Nephron (organoid): ENCODE measurements at regions not wholly inside any gene's neighbourhood (a gene's known extent, or its start where the extent isn't known, plus 50 kb on each side); places are given as distances from the start of the nearest gene placed in this dataset.

Experiments used
- H3K27ac Mint-ChIP-seq, 3 experiments: 2 replicates each; pipeline ENCODE4 v1.8.0; 2020; ENCODE audit warnings: mixed read lengths in 3 of 3, mild to moderate bottlenecking in 2 of 3, moderate library complexity in 1 of 3
- H3K27me3 Mint-ChIP-seq: 2 replicates; pipeline ENCODE4 v1.8.0; 2021; ENCODE audit warnings: low read depth, mild to moderate bottlenecking, moderate library complexity, mixed read lengths
- H3K36me3 Mint-ChIP-seq: 2 replicates; pipeline ENCODE4 v1.8.0; 2020; ENCODE audit warnings: low read depth, mixed read lengths
- H3K4me1 Mint-ChIP-seq: 2 replicates; pipeline ENCODE4 v1.8.0; 2020; ENCODE audit warnings: mixed read lengths
- H3K4me3 Mint-ChIP-seq, 3 experiments: 2 replicates each; pipeline ENCODE4 v1.8.0; 2020; ENCODE audit warnings: mild to moderate bottlenecking in 3 of 3, mixed read lengths in 3 of 3, moderate library complexity in 2 of 3
- H3K9me3 Mint-ChIP-seq: 2 replicates; pipeline ENCODE4 v1.8.0; 2020; ENCODE audit warnings: mixed read lengths
- TF ChIP-seq, protein P1 (sequence below), 3 experiments: fragments of 200-600 bp; sonication (generic); IDR thresholded peaks; one replicate each; pipeline ENCODE4 v1.5.0; 2021; ENCODE audit warnings: antibody characterized with exemption in 3 of 3; ENCODE audit not compliant: unreplicated experiment in 3 of 3

DNA sequence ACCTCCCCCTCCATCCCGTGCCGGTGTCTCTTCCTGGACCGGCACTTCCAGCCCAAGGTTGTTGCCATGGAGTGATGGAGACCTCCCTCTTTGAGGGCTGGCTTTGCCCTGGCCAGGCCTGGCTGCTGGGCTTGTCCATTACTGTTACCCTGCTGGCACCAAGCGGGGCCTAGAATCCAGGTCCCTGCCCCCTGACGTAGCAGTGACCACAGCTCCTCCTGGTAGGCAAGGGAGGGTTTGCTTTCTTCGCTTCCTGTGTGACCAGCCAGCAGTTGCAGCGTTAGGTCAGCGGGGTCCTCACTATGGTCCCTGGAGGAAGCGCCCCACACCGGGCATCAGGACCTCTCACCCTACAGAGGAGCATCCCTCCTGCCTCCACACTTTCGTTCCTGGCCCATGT, 146.7 kb upstream of the COL5A1 start:
- H3K4me1 Mint-ChIP-seq, result peaks cover 21% of the 10 kb centered on the region
- no peak overlapping the region for H3K4me3 Mint-ChIP-seq
- H3K27ac Mint-ChIP-seq, result no peak overlapping the region
- TF ChIP-seq, protein P1, sequence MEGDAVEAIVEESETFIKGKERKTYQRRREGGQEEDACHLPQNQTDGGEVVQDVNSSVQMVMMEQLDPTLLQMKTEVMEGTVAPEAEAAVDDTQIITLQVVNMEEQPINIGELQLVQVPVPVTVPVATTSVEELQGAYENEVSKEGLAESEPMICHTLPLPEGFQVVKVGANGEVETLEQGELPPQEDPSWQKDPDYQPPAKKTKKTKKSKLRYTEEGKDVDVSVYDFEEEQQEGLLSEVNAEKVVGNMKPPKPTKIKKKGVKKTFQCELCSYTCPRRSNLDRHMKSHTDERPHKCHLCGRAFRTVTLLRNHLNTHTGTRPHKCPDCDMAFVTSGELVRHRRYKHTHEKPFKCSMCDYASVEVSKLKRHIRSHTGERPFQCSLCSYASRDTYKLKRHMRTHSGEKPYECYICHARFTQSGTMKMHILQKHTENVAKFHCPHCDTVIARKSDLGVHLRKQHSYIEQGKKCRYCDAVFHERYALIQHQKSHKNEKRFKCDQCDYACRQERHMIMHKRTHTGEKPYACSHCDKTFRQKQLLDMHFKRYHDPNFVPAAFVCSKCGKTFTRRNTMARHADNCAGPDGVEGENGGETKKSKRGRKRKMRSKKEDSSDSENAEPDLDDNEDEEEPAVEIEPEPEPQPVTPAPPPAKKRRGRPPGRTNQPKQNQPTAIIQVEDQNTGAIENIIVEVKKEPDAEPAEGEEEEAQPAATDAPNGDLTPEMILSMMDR (IDR thresholded peaks at IDR 0.05; ENCODE audit: unreplicated experiment in 3 of 3), result no peak
- no peaks in the 10 kb centered on the region for H3K36me3 Mint-ChIP-seq
- H3K9me3 Mint-ChIP-seq, result no peaks in the 10 kb centered on the region
- H3K27me3 Mint-ChIP-seq, result peaks cover 15% of the 10 kb centered on the region

GRCh38 chr9:134495881-134496412, 145.7 kb upstream of the COL5A1 start:
- TF ChIP-seq, protein P1 (IDR thresholded peaks at IDR 0.05; ENCODE audit: unreplicated experiment in 3 of 3), result no peak
- Mint-ChIP-seq H3K27ac (peak overlapping the region in 1 of 3 experiments; percentile 9), H3K4me3 (no peak overlapping the region), H3K9me3 (peaks cover under 1% of the 10 kb centered on the region), H3K4me1 (peaks cover 21% of the 10 kb centered on the region), H3K36me3 (no peaks in the 10 kb centered on the region), H3K27me3 (peaks cover 9% of the 10 kb centered on the region)

- TF ChIP-seq, protein P1 (IDR thresholded peaks at IDR 0.05; ENCODE audit: unreplicated experiment in 3 of 3), result no peak
- Mint-ChIP-seq H3K36me3 (no peaks in the 10 kb centered on the region), H3K4me3 (no peak overlapping the region), H3K27ac (peak overlapping the region in 1 of 3 experiments; percentile 9), H3K27me3 (peaks cover 4% of the 10 kb centered on the region), H3K9me3 (peaks cover 2% of the 10 kb centered on the region), H3K4me1 (peaks cover 15% of the 10 kb centered on the region)
Measured at GRCh38 chr9:134496413-134497282, 145.0 kb upstream of the COL5A1 start.

GRCh38 chr9:134497283-134497860, 144.2 kb upstream of the COL5A1 start:
- Mint-ChIP-seq H3K36me3 (no peaks in the 10 kb centered on the region), H3K9me3 (peaks cover 5% of the 10 kb centered on the region), H3K4me3 (no peak overlapping the region), H3K4me1 (peaks cover 8% of the 10 kb centered on the region), H3K27me3 (peaks cover 2% of the 10 kb centered on the region), H3K27ac (no peak overlapping the region)
- TF ChIP-seq, protein P1 (IDR thresholded peaks at IDR 0.05; ENCODE audit: unreplicated experiment in 3 of 3), result no peak

GRCh38 chr9:134498814-134499166, 142.8 kb upstream of the COL5A1 start:
- Mint-ChIP-seq H3K4me1 (no peaks in the 10 kb centered on the region), H3K4me3 (no peak overlapping the region), H3K27ac (peak overlapping the region in 1 of 3 experiments; percentile 27), H3K27me3 (no peaks in the 10 kb centered on the region), H3K36me3 (no peaks in the 10 kb centered on the region), H3K9me3 (peaks cover 5% of the 10 kb centered on the region)
- TF ChIP-seq, protein P1 (IDR thresholded peaks at IDR 0.05; ENCODE audit: unreplicated experiment in 3 of 3), result no peak
